ENCODE measurements at regions not wholly inside any gene's neighbourhood (a gene's known extent, or its start where the extent isn't known, plus 50 kb on each side); places are given as distances from the start of the nearest gene placed in this dataset.
"Not testable (repeated sequence)": the region's sequence is repeated elsewhere in the genome, so short reads cannot be mapped to it uniquely, and the experiment has no call there.

DNA sequence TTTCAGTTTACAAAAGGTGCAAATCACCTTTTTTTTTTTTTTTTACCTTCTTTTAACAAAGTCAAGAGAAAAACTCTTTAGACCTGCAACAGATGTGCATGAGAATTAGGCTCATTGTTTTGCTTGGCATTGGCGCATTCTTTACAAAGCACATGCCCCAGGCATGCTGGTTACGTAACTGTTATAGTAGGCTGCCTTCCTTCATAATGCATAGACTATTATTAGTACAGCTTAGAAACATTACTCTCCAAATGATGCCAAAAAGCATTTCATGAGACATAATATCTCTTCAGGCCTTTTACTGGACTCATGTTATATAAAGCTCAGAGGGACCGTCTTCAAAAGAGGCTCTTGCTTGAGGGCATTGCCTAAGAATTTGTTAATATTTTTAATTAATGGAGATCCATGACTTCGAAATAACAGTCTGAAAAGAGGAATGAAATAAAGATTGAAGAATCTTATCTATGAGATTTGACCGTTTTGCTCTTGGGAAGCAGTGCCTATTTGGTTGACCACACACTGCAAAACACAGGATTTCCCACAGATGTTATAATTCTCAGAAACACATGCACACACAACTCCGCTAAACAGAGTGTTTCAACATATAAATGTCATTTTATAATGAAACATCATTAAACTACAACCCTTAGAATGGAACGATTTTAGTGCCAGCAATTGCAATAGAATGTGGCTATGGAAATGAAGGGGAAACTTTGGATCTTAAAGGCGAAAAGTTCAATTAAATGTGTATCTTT lies 478.7 kb downstream of the PRR16 start:
- POLR2A ChIA-PET (ENCODE audit: unreplicated experiment): no interaction called here
- CTCF ChIA-PET: no interaction called here
- BruUV-seq (replicated peaks): no TSS peak
- Histone ChIP-seq H3K9me2 (ENCODE audit: insufficient read depth) (no peaks in the 10 kb centered on the region), H3K27me3 (ENCODE audit: insufficient read depth, low read depth) (no peaks in the 10 kb centered on the region), H3F3A (ENCODE audit: insufficient read depth, low read depth) (no peaks in the 10 kb centered on the region), H4K20me1 (ENCODE audit: insufficient read depth) (no peaks in the 10 kb centered on the region), H2AFZ (no peak overlapping the region), H3K4me1 (replicated peaks; ENCODE audit: insufficient read depth) (no peaks in the 10 kb centered on the region), H3K36me3 (ENCODE audit: low read depth) (no peaks in the 10 kb centered on the region), H3K4me3 (no peak overlapping the region), H3K4me2 (no peak overlapping the region), H3K79me2 (ENCODE audit: low read depth) (no peaks in the 10 kb centered on the region), H3K9me3 (ENCODE audit: insufficient read depth, low read depth) (no peaks in the 10 kb centered on the region), H3K27ac (no peak overlapping the region)
- no peak for DNase-seq
- intact Hi-C loops (cut with micrococcal nuclease; ENCODE audit: unreplicated experiment): no loop called here
- TF ChIP-seq EZH2 (IDR thresholded peaks at IDR 0.05; ENCODE audit: low read depth): no peak
- no peak for TF ChIP-seq CTCF (conservative IDR thresholded peaks at IDR 0.05)

DNA sequence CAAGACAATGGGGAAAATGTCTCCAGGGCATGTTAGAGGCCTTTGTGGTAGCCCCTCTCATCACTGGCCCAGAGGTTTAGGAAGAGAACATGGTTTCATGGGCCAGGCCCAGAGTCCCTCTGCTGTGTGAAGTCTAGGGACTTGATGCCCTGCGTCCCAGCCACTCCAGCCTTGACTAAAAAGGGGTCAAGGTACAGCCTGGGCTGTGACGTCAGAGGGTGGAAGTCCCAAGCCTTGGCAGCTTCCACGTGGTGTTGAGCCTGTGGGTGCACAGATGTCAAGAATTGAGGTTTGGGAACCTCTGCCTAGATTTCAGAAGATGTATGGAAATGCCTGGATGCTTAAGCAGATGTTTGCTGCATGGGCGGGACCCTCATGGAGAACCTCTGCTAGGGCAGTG lies 485.5 kb downstream of the PRR16 start:
- CTCF ChIA-PET; H3K4me3 ChIP-seq; H3K4me1 ChIP-seq (replicated peaks; ENCODE audit: insufficient read depth); POLR2A ChIA-PET (ENCODE audit: unreplicated experiment); H4K20me1 ChIP-seq (ENCODE audit: insufficient read depth); H3K27me3 ChIP-seq (ENCODE audit: insufficient read depth, low read depth); H3K4me2 ChIP-seq; H3K9me3 ChIP-seq (ENCODE audit: insufficient read depth, low read depth); H3K27ac ChIP-seq; H3K9me2 ChIP-seq (ENCODE audit: insufficient read depth); BruUV-seq (replicated peaks); H3K79me2 ChIP-seq (ENCODE audit: low read depth); H2AFZ ChIP-seq; H3F3A ChIP-seq (ENCODE audit: insufficient read depth, low read depth); H3K36me3 ChIP-seq (ENCODE audit: low read depth); intact Hi-C loops (cut with micrococcal nuclease; ENCODE audit: unreplicated experiment); DNase-seq: not testable (repeated sequence)

DNA sequence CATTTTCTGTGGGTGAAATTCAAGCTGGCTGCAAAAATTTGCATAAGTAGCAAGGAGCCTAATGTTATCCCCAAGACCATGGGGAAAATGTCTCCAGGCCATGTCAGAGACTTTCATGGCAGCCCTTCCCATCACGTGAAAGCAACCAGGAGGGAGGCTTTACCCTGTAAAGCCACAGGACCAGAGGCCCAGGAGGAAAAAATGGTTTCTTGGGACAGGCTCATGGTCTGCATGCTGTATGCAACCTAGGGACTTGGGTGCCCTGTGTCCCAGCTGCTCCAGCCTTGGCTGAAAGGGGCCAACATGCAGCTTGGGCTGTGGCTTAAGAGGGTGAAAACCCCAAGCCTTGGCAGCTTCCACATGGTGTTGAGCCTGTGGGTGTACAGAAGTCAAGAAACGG lies 489.3 kb downstream of the PRR16 start:
- H3K9me3 ChIP-seq (ENCODE audit: insufficient read depth, low read depth); H3F3A ChIP-seq (ENCODE audit: insufficient read depth, low read depth); CTCF ChIA-PET; H3K36me3 ChIP-seq (ENCODE audit: low read depth); DNase-seq; BruUV-seq (replicated peaks); H3K27me3 ChIP-seq (ENCODE audit: insufficient read depth, low read depth); H3K79me2 ChIP-seq (ENCODE audit: low read depth); H3K27ac ChIP-seq; H3K4me2 ChIP-seq; POLR2A ChIA-PET (ENCODE audit: unreplicated experiment); H2AFZ ChIP-seq; intact Hi-C loops (cut with micrococcal nuclease; ENCODE audit: unreplicated experiment); H4K20me1 ChIP-seq (ENCODE audit: insufficient read depth); H3K4me3 ChIP-seq; H3K4me1 ChIP-seq (replicated peaks; ENCODE audit: insufficient read depth); H3K9me2 ChIP-seq (ENCODE audit: insufficient read depth): not testable (repeated sequence)

- intact Hi-C loops (cut with micrococcal nuclease; ENCODE audit: unreplicated experiment): no loop called here
- Histone ChIP-seq H3K27ac (no peak overlapping the region), H3K9me2 (ENCODE audit: insufficient read depth) (peaks cover 5% of the 10 kb centered on the region; the same call in 1 of the 2 replicates), H2AFZ (no peak overlapping the region), H3K27me3 (ENCODE audit: insufficient read depth, low read depth) (no peaks in the 10 kb centered on the region), H3K9me3 (ENCODE audit: insufficient read depth, low read depth) (no peaks in the 10 kb centered on the region; the same call in 1 of the 2 replicates), H3K4me2 (no peak overlapping the region), H3F3A (ENCODE audit: insufficient read depth, low read depth) (no peaks in the 10 kb centered on the region), H3K79me2 (ENCODE audit: low read depth) (no peaks in the 10 kb centered on the region), H3K36me3 (ENCODE audit: low read depth) (no peaks in the 10 kb centered on the region), H4K20me1 (ENCODE audit: insufficient read depth) (no peaks in the 10 kb centered on the region), H3K4me3 (no peak overlapping the region), H3K4me1 (replicated peaks; ENCODE audit: insufficient read depth) (no peaks in the 10 kb centered on the region)
- CTCF ChIA-PET: no interaction called here
- POLR2A ChIA-PET (ENCODE audit: unreplicated experiment): no interaction called here
- TF ChIP-seq EZH2 (IDR thresholded peaks at IDR 0.05; ENCODE audit: low read depth): no peak
- TF ChIP-seq CTCF (conservative IDR thresholded peaks at IDR 0.05): no peak
- no peak for DNase-seq
- BruUV-seq (replicated peaks): no TSS peak
Measured at GRCh38 chr5:120954255-120954654, 490.2 kb downstream of the PRR16 start.
